ENCODE measurements at regions not wholly inside any gene's neighbourhood (a gene's known extent, or its start where the extent isn't known, plus 50 kb on each side); places are given as distances from the start of the nearest gene placed in this dataset.

DNA sequence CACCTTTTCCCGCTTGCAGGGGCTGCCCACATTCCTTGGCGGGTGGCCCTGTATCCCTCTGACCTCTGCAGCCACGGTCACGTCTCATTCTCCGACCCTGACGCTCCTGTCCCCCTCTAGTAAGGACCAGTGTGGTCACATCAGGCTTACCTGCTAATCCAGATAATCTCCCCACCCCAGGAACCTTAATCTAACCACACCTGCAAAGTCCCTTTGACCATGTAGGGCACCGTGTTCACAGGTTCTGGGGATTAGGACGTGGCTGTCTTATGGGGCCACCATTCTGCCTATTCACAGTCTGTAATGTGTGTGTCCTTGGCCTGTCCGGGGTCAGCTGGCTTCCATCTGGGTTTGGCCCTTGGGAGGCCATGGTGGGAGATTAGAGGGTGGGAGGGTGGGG, 368.9 kb downstream of the AACS start:
- TF ChIP-seq, protein P1, sequence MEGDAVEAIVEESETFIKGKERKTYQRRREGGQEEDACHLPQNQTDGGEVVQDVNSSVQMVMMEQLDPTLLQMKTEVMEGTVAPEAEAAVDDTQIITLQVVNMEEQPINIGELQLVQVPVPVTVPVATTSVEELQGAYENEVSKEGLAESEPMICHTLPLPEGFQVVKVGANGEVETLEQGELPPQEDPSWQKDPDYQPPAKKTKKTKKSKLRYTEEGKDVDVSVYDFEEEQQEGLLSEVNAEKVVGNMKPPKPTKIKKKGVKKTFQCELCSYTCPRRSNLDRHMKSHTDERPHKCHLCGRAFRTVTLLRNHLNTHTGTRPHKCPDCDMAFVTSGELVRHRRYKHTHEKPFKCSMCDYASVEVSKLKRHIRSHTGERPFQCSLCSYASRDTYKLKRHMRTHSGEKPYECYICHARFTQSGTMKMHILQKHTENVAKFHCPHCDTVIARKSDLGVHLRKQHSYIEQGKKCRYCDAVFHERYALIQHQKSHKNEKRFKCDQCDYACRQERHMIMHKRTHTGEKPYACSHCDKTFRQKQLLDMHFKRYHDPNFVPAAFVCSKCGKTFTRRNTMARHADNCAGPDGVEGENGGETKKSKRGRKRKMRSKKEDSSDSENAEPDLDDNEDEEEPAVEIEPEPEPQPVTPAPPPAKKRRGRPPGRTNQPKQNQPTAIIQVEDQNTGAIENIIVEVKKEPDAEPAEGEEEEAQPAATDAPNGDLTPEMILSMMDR (IDR thresholded peaks at IDR 0.05; ENCODE audit: insufficient read depth, low read length, poor library complexity, severe bottlenecking): no peak
- no peak for TF ChIP-seq EZH2phosphoT487 (conservative IDR thresholded peaks at IDR 0.05; ENCODE audit: low read length)
